Tibial nerve (tissue), 4 donors: ENCODE measurements at regions not wholly inside any gene's neighbourhood (a gene's known extent, or its start where the extent isn't known, plus 50 kb on each side); places are given as distances from the start of the nearest gene placed in this dataset.

ENCODE experiments used
- DNase-seq, 2 donors: peaks; one replicate each; pipeline ENCODE4 v3.0.0-alpha.2; 2019; ENCODE audit warnings: low spot score in 2 of 2
- H3K27ac ChIP-seq, 4 donors: fragments of 200-600 bp; sonication (generic) in 3 of 4; one replicate each; pipeline ENCODE4 v1.5.1; 2017 to 2019; ENCODE audit warnings: mild to moderate bottlenecking in 1 of 4
- H3K27me3 ChIP-seq, 2 donors: fragments of 200-600 bp; sonication (generic) in 1 of 2; one replicate each; pipeline versions ENCODE4 v1.5.1 to v1.6.0; 2017 to 2019
- H3K36me3 ChIP-seq, 3 donors: fragments of 200-600 bp; sonication (generic); one replicate each; pipeline ENCODE4 v1.5.1; 2018 to 2019
- H3K4me1 ChIP-seq, 4 donors: fragments of 200-600 bp; sonication (generic) in 3 of 4; one replicate each; pipeline ENCODE4 v1.5.1; 2017 to 2019
- H3K4me3 ChIP-seq, 4 donors: fragments of 200-600 bp; sonication (generic) in 3 of 4; one replicate each; pipeline ENCODE4 v1.5.1; 2017 to 2019; ENCODE audit warnings: mild to moderate bottlenecking in 1 of 4, moderate library complexity in 1 of 4
- H3K9me3 ChIP-seq, 4 donors: fragments of 200-600 bp; sonication (generic) in 3 of 4; one replicate each; pipeline ENCODE4 v1.5.1; 2017 to 2019
- CTCF ChIP-seq, 5 experiments: fragments of 200-600 bp in 3 of 5; fragments of 450-650 bp in 2 of 5; sonication (generic) in 3 of 5; IDR thresholded peaks; one replicate each; pipeline ENCODE4 v1.5.1; 2016 to 2019; ENCODE audit warnings: antibody characterized with exemption in 5 of 5, mild to moderate bottlenecking in 3 of 5, moderate library complexity in 2 of 5
- EP300 ChIP-seq, 2 donors: sonication (generic); formaldehyde crosslinking; IDR thresholded peaks; one replicate each; pipeline ENCODE4 v1.6.1; 2017; ENCODE audit warnings: antibody characterized with exemption in 2 of 2, mild to moderate bottlenecking in 1 of 2
- POLR2A ChIP-seq, 2 donors: fragments of 450-650 bp; IDR thresholded peaks; one replicate each; pipeline ENCODE4 v1.6.1; 2017; ENCODE audit warnings: antibody characterized with exemption in 2 of 2, mild to moderate bottlenecking in 2 of 2, moderate library complexity in 2 of 2
- WGBS, 2 donors: methylation state at CpG; one replicate each; pipeline ENCODE4 v1.1.5; 2018; 5-methylcytosine and 5-hydroxymethylcytosine counted together

DNA sequence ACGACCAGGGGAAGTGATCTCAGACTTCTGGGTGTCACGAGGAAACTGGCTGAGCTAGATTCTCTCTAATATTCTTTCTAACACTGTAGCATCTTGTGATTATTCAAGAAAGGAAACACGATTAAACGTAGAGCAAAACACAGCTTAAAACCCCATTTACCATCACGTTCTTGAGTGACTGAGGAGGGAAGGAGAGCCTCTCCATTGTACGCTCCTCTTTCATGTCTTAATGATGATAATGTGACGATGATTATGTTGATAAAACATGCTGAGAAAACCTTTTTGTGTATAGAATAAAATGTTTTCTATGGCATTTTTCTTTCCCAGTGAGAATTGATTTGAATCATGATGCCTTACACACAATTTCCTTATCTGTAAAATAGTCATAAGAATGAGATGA, 705.6 kb upstream of the ID2 start:
- Histone ChIP-seq H3K4me3 (no peak overlapping the region), H3K4me1 (no peaks in the 10 kb centered on the region), H3K9me3 (no peaks in the 10 kb centered on the region), H3K27me3 (no peaks in the 10 kb centered on the region), H3K27ac (no peak overlapping the region), H3K36me3 (no peaks in the 10 kb centered on the region)
- no peak for DNase-seq
- TF ChIP-seq EP300 (IDR thresholded peaks at IDR 0.05), result no peak
- TF ChIP-seq POLR2A (IDR thresholded peaks at IDR 0.05), result no peak
- TF ChIP-seq CTCF (IDR thresholded peaks at IDR 0.05), result no peak
- WGBS, 2 donors, result 67 to 73% methylated on average over 7 of the region's 7 CpGs

- no peak overlapping the region for H3K4me3 ChIP-seq
- 56 to 60% methylated on average over 8 of the region's 8 CpGs for WGBS, 2 donors
- H3K27me3 ChIP-seq, result no peaks in the 10 kb centered on the region
- H3K36me3 ChIP-seq, result no peaks in the 10 kb centered on the region
- no peak for DNase-seq
- no peaks in the 10 kb centered on the region for H3K4me1 ChIP-seq
- TF ChIP-seq EP300 (IDR thresholded peaks at IDR 0.05) (no peak), POLR2A (IDR thresholded peaks at IDR 0.05) (no peak), CTCF (IDR thresholded peaks at IDR 0.05) (no peak)
- peaks cover 0 to 13% (median 1%) of the 10 kb centered on the region in 4 donors for H3K9me3 ChIP-seq
- H3K27ac ChIP-seq, result no peak overlapping the region
Observed at GRCh38 chr2:7977981-7978380, 703.9 kb upstream of the ID2 start.

- no peak for DNase-seq
- Histone ChIP-seq H3K27me3 (no peaks in the 10 kb centered on the region), H3K36me3 (no peaks in the 10 kb centered on the region), H3K27ac (no peak overlapping the region), H3K4me3 (no peak overlapping the region), H3K9me3 (peaks cover 0 to 13% (median 1%) of the 10 kb centered on the region in 4 donors), H3K4me1 (no peaks in the 10 kb centered on the region)
- TF ChIP-seq CTCF (IDR thresholded peaks at IDR 0.05) (no peak), POLR2A (IDR thresholded peaks at IDR 0.05) (no peak), EP300 (IDR thresholded peaks at IDR 0.05) (no peak)
- 93 to 95% methylated on average over 1 of the region's 1 CpG for WGBS, 2 donors
Observed at GRCh38 chr2:7982054-7982453, 699.8 kb upstream of the ID2 start.

DNA sequence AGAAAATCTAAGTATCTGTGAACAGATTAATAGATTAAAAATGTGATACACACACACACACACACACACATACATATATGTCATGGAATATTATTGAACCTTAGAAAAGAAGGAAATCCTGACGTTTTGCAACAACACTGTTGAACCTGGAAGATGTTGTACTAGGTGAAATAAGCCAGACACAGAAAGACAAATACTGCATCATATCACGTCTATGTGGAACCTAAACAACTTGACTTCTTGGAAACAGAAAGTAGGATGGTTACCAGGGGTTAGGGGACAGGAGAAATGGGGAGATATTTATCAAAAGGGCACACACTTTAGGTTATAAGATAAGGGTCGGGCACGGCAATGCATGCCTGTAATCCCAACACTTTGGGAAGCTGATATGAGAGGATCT, 698.4 kb upstream of the ID2 start:
- no peak overlapping the region for H3K27ac ChIP-seq
- no peak overlapping the region for H3K4me3 ChIP-seq
- no peaks in the 10 kb centered on the region for H3K4me1 ChIP-seq
- H3K9me3 ChIP-seq, result peaks cover 0 to 13% (median 1%) of the 10 kb centered on the region in 4 donors
- TF ChIP-seq CTCF (IDR thresholded peaks at IDR 0.05), result no peak
- no peak for TF ChIP-seq EP300 (IDR thresholded peaks at IDR 0.05)
- TF ChIP-seq POLR2A (IDR thresholded peaks at IDR 0.05), result no peak
- 85 to 89% methylated on average over 4 of the region's 4 CpGs for WGBS, 2 donors
- DNase-seq, result no peak
- no peaks in the 10 kb centered on the region for H3K27me3 ChIP-seq
- no peaks in the 10 kb centered on the region for H3K36me3 ChIP-seq

DNA sequence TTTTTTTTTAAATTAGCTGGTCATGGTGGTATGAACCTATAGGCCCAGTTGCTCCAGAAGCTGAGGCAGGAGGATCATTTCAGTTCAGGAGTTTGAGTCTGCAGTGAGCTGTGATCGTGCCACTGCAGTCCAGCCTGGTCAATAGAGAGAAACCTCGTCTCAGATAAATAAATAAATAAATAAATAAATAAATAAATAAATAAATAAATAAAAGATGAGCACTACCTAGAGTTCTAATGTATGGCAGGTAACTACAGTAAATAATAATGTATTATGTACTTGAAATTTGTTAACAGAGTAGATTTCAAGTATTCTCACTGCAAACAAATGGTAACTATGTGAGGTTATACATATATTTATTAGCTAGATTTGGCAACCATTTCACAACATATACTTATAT, 697.9 kb upstream of the ID2 start:
- TF ChIP-seq EP300 (IDR thresholded peaks at IDR 0.05) (no peak), CTCF (IDR thresholded peaks at IDR 0.05) (no peak), POLR2A (IDR thresholded peaks at IDR 0.05) (no peak)
- Histone ChIP-seq H3K27me3 (no peaks in the 10 kb centered on the region), H3K4me1 (no peaks in the 10 kb centered on the region), H3K27ac (no peak overlapping the region), H3K36me3 (no peaks in the 10 kb centered on the region), H3K4me3 (no peak overlapping the region), H3K9me3 (peaks cover 0 to 13% (median 1%) of the 10 kb centered on the region in 4 donors)
- DNase-seq, result no peak
- WGBS, 2 donors, result 92 to 95% methylated on average over 2 of the region's 2 CpGs
